ENCODE measurements at regions not wholly inside any gene's neighbourhood (a gene's known extent, or its start where the extent isn't known, plus 50 kb on each side); places are given as distances from the start of the nearest gene placed in this dataset.

DNA sequence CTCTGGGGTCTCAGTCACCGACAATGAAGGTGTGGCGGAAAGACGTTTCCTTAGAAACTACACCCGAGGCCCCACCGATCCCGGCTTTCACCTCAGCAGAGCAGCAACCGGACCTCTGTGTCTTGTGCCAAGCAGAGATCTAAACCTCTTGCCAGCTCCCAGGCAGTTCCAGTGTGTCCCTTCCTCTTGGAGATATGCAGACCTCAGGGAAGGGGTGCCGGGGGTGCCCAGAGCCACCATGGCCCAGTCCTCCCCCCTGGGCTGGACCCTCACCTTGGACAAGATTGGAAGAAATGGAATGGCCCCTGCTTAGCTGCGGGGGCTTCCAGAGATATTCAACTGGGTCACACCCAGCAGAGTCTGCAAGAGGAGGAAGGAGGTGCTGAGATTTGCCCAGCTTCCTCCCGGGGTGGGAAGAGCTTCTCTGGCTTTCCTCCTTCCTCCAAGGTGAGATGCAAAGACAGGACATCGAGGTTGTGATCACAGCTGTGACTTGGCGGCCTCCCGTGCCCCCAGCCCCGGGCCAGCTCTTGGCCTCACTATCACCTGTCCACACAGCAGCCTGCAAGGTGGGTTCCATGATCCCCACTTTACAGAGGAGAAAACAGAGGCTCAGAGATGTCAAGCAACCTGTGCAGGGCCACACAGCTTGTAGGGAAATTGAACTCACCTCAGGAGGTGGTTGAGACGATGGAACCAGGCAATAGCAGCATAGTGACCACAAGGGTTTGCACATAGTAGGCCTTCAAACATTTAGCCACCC lies 281.7 kb upstream of the RTL1 start:
- Histone ChIP-seq H2BK5ac (ENCODE audit: low read depth, low read length, poor library complexity, severe bottlenecking) (no peak overlapping the region), H2BK120ac (ENCODE audit: low read depth, low read length) (no peak overlapping the region), H4K8ac (ENCODE audit: low read depth in 2 of 2, low read length in 2 of 2) (no peak overlapping the region), H3K18ac (ENCODE audit: low read depth, low read length) (no peak overlapping the region), H2AFZ (replicated peaks; ENCODE audit: low read length, poor library complexity) (no peak overlapping the region), H3K79me1 (ENCODE audit: low read depth in 1 of 2, low read length in 2 of 2) (no peaks in the 10 kb centered on the region), H3K14ac (replicated peaks; ENCODE audit: low read depth, low read length) (no peak overlapping the region), H3K27ac (ENCODE audit: insufficient read depth, low read length) (no peak overlapping the region), H2BK20ac (ENCODE audit: low read depth, low read length) (no peak overlapping the region), H4K5ac (ENCODE audit: low read depth, low read length) (no peak overlapping the region), H4K91ac (ENCODE audit: insufficient read depth, low read depth, low read length) (no peak overlapping the region), H3K9me1 (ENCODE audit: insufficient read depth, low read length) (no peaks in the 10 kb centered on the region), H3K27me3 (ENCODE audit: control insufficient read depth, insufficient read depth, low read length) (peaks cover 18% of the 10 kb centered on the region; the same call in 1 of the 2 replicates), H3K4ac (ENCODE audit: low read depth, low read length) (no peak overlapping the region), H2BK15ac (ENCODE audit: low read depth, low read length) (no peak overlapping the region), H4K20me1 (ENCODE audit: insufficient read depth, low read length) (no peaks in the 10 kb centered on the region; the same call in 1 of the 2 replicates), H3K36me3 (ENCODE audit: control insufficient read depth, insufficient read depth, low read length) (no peaks in the 10 kb centered on the region), H3K4me1 (ENCODE audit: control insufficient read depth, insufficient read depth, low read length) (no peaks in the 10 kb centered on the region), H2AK5ac (ENCODE audit: low read depth, low read length) (no peak overlapping the region), H3K56ac (ENCODE audit: extremely low read depth, insufficient read depth, low read length) (no peak overlapping the region), H2AK9ac (replicated peaks; ENCODE audit: low read depth, low read length, poor library complexity) (no peak overlapping the region), H3K4me2 (ENCODE audit: low read depth, low read length) (no peak overlapping the region), H3K4me3 (ENCODE audit: insufficient read depth, low read depth, low read length) (no peak overlapping the region), H3K23ac (ENCODE audit: low read depth, low read length) (no peak overlapping the region), H3K9me3 (ENCODE audit: control insufficient read depth, insufficient read depth, low read length) (peaks cover 16% of the 10 kb centered on the region), H3K9ac (ENCODE audit: low read depth, low read length) (no peak overlapping the region)
- no TSS peak for BruUV-seq (replicated peaks)
- ATAC-seq (ENCODE audit: low read depth): no peak
- dilution Hi-C loops (cut with HindIII; ENCODE audit: low sequenced_read_pairs, unreplicated experiment) (no loop called here), in situ Hi-C loops (cut with MboI; ENCODE audit: low sequenced_read_pairs) (no loop called here), intact Hi-C loops (cut with micrococcal nuclease) (no loop called here)
- TF ChIP-seq BHLHE40 (IDR thresholded peaks at IDR 0.05; ENCODE audit: low read depth, low read length): no peak
- no peak for TF ChIP-seq RFX5 (IDR thresholded peaks at IDR 0.05; ENCODE audit: low read depth, low read length)
- TF ChIP-seq RAD21 (IDR thresholded peaks at IDR 0.05; ENCODE audit: low read length): no peak
- no peak for TF ChIP-seq CEBPB (IDR thresholded peaks at IDR 0.05; ENCODE audit: low read depth, low read length)
- TF ChIP-seq MAFK (IDR thresholded peaks at IDR 0.05; ENCODE audit: low read depth, low read length): no peak
- no peak for TF ChIP-seq CHD1 (IDR thresholded peaks at IDR 0.05; ENCODE audit: low read depth, low read length)
- WGBS, 2 experiments (ENCODE audit: extremely low coverage in 2 of 2, insufficient read length in 1 of 2): 61% methylated on average over 7 of the region's 15 CpGs; no CpG with 5 or more reads in 1 of the 2 experiments
- DNase-seq: no peak
- POLR2A ChIA-PET (ENCODE audit: unreplicated experiment): interaction anchor here (0.6 kb wide), 1 partner anchor 106 kb away, joined by 7 read pairs; no protein-coding TSS in a partner anchor
- CTCF ChIA-PET: no interaction called here
